HepG2 (cell line): ENCODE measurements at regions not wholly inside any gene's neighbourhood (a gene's known extent, or its start where the extent isn't known, plus 50 kb on each side); places are given as distances from the start of the nearest gene placed in this dataset.

Experiments used
- ATAC-seq: fragments of 200-7000 bp; cut with Tn5 transposase; 3 replicates; pipeline ENCODE4 v1.9.1; 2020; ENCODE audit warnings: mild to moderate bottlenecking, moderate library complexity
- BruUV-seq: library from RNA; stranded (reverse); fragments of 400-500 nt; replicated peaks from 2 replicates; lab custom pipeline; 2021; lab: Mats Ljungman, UMichigan
- CTCF ChIA-PET: fragments of 300-600 bp; formaldehyde crosslinking; extraction: SDS; loops from one replicate; lab custom pipeline; 2021; ENCODE audit warnings: low total read pairs, inconsistent platforms, low intra/inter-chr PET ratio; lab: Yijun Ruan, JAX
- POLR2A ChIA-PET: fragments of 350-600 bp; sonication (Branson Sonifier 250); formaldehyde crosslinking; loops from one replicate; lab custom pipeline; 2020; ENCODE audit warnings: antibody characterized with exemption, inconsistent platforms; lab: Yijun Ruan, JAX
- DNase-seq: peaks from one replicate; pipeline ENCODE4 v3.0.0-alpha.2; 2015; ENCODE audit warnings: low spot score
- FAIRE-seq: peaks from 3 replicates; lab custom pipeline; 2011; peaks lifted over from hg19 to GRCh38; lab: Jason Lieb, UNC
- H2AFZ ChIP-seq: one replicate; pipeline ENCODE4 v1.6.1; 2011; ENCODE audit warnings: low read length, inconsistent platforms
- H3K27ac ChIP-seq: fragments of 300-600 bp; 3 replicates; pipeline ENCODE4 v1.8.0; 2011; ENCODE audit warnings: mixed run types, mild to moderate bottlenecking, mixed read lengths, low read length, inconsistent platforms; ENCODE audit not compliant: insufficient read depth; ENCODE audit errors: extremely low read length
- H3K27me3 ChIP-seq, 2 experiments: fragments of 200-600 bp in 1 of 2; 2 replicates in 1 of 2; 3 replicates in 1 of 2; pipeline versions ENCODE4 v1.6.0 to v1.8.0; 2011; ENCODE audit warnings: low read length in 2 of 2, mild to moderate bottlenecking in 2 of 2, moderate library complexity in 2 of 2, inconsistent platforms in 1 of 2; ENCODE audit not compliant: insufficient read depth in 2 of 2, control insufficient read depth in 1 of 2
- H3K36me3 ChIP-seq, 2 experiments: fragments of 200-600 bp in 1 of 2; replicated peaks in 1 of 2; 2 replicates in 1 of 2; 3 replicates in 1 of 2; pipeline versions ENCODE4 v1.5.1 to v1.8.0; 2011; ENCODE audit warnings: low read length in 2 of 2, inconsistent platforms in 1 of 2; ENCODE audit not compliant: insufficient read depth in 2 of 2, control insufficient read depth in 1 of 2
- H3K4me1 ChIP-seq: 2 replicates; pipeline ENCODE4 v1.5.1; 2012; ENCODE audit warnings: low read length, inconsistent platforms; ENCODE audit not compliant: insufficient read depth
- H3K4me2 ChIP-seq: 2 replicates; pipeline ENCODE4 v1.6.0; 2011; ENCODE audit warnings: low read depth, low read length, inconsistent platforms
- H3K4me3 ChIP-seq, 3 experiments: fragments of 200-600 bp in 1 of 3; sonication (generic), shearing (Covaris generic) in 1 of 3; replicated peaks in 1 of 3; 2 replicates each; pipeline ENCODE4 v1.5.1; 2011 to 2016; ENCODE audit warnings: low read length in 3 of 3, inconsistent platforms in 2 of 3, low read depth in 2 of 3, mild to moderate bottlenecking in 2 of 3, control low read depth in 1 of 3, mixed read lengths in 1 of 3; ENCODE audit not compliant: insufficient read depth in 1 of 3
- H3K79me2 ChIP-seq: one replicate; pipeline ENCODE4 v1.6.1; 2011; ENCODE audit warnings: low read length, inconsistent platforms; ENCODE audit not compliant: insufficient read depth
- H3K9ac ChIP-seq: 2 replicates; pipeline ENCODE4 v1.6.0; 2011; ENCODE audit warnings: mild to moderate bottlenecking, low read depth, low read length, inconsistent platforms; ENCODE audit not compliant: insufficient read depth
- H3K9me3 ChIP-seq: 2 replicates; pipeline ENCODE4 v1.5.1; 2012; ENCODE audit warnings: mild to moderate bottlenecking, low read length
- H4K20me1 ChIP-seq: 2 replicates; pipeline ENCODE4 v1.6.0; 2011; ENCODE audit warnings: inconsistent platforms, mild to moderate bottlenecking, low read length, moderate library complexity; ENCODE audit not compliant: insufficient read depth
- ETS1 ChIP-seq: sonication (generic); formaldehyde crosslinking; IDR thresholded peaks from 2 replicates; pipeline ENCODE4 v1.4.0; 2020; ENCODE audit warnings: missing genetic modification reagents
- HHEX ChIP-seq: IDR thresholded peaks from 2 replicates; pipeline ENCODE4 v1.6.1; 2016; ENCODE audit warnings: control low read depth
- JUNB ChIP-seq: sonication (generic); formaldehyde crosslinking; IDR thresholded peaks from 2 replicates; pipeline ENCODE4 v1.8.0; 2022; ENCODE audit warnings: missing genetic modification reagents, mild to moderate bottlenecking, borderline replicate concordance
- MEF2D ChIP-seq: sonication (generic); formaldehyde crosslinking; IDR thresholded peaks from 2 replicates; pipeline ENCODE4 v1.5.1; 2020; ENCODE audit warnings: mild to moderate bottlenecking, missing genetic modification reagents
- NFIC ChIP-seq: IDR thresholded peaks from 2 replicates; pipeline ENCODE4 v1.6.1; 2012; ENCODE audit warnings: mild to moderate bottlenecking, low read length, inconsistent platforms
- PBX2 ChIP-seq: IDR thresholded peaks from 2 replicates; pipeline ENCODE4 v1.6.1; 2016; ENCODE audit warnings: control low read depth
- SNAPC5 ChIP-seq: sonication (generic); formaldehyde crosslinking; IDR thresholded peaks from 2 replicates; pipeline ENCODE4 v1.8.1; 2023; ENCODE audit warnings: mild to moderate bottlenecking, missing genetic modification reagents, borderline replicate concordance
- ZNF275 ChIP-seq: sonication (generic); formaldehyde crosslinking; IDR thresholded peaks from 2 replicates; pipeline ENCODE4 v1.8.0; 2022; ENCODE audit warnings: missing genetic modification reagents, mild to moderate bottlenecking, inconsistent platforms, borderline replicate concordance
- ZNF343 ChIP-seq: sonication (generic); formaldehyde crosslinking; IDR thresholded peaks from 2 replicates; pipeline ENCODE4 v1.4.0; 2020; ENCODE audit warnings: mild to moderate bottlenecking, missing genetic modification reagents
- ZNF446 ChIP-seq: sonication (generic); formaldehyde crosslinking; IDR thresholded peaks from 2 replicates; pipeline ENCODE4 v1.5.0; 2020; ENCODE audit warnings: mild to moderate bottlenecking, missing genetic modification reagents
- ZNF576 ChIP-seq: sonication (generic); formaldehyde crosslinking; IDR thresholded peaks from 2 replicates; pipeline ENCODE4 v1.4.0; 2020; ENCODE audit warnings: mild to moderate bottlenecking, missing genetic modification reagents
- ZNF605 ChIP-seq: sonication (generic); formaldehyde crosslinking; IDR thresholded peaks from 2 replicates; pipeline ENCODE4 v1.8.0; 2022; ENCODE audit warnings: mild to moderate bottlenecking, missing genetic modification reagents
- ZNF724P ChIP-seq: sonication (generic); formaldehyde crosslinking; IDR thresholded peaks from 2 replicates; pipeline ENCODE4 v1.8.0; 2022; ENCODE audit warnings: missing genetic modification reagents, borderline replicate concordance
- ZNF746 ChIP-seq: sonication (generic); formaldehyde crosslinking; IDR thresholded peaks from 2 replicates; pipeline ENCODE4 v1.8.0; 2022; ENCODE audit warnings: mild to moderate bottlenecking, missing genetic modification reagents
- WGBS: methylation state at CpG from one replicate; pipeline ENCODE4 v1.1.6; 2017; ENCODE audit warnings: low lambda C conversion rate; 5-methylcytosine and 5-hydroxymethylcytosine counted together
- in situ Hi-C: cut with HindIII; loops from 2 replicates; pipeline ENCODE4 v1.10.0; 2017; ENCODE audit warnings: low pct_unique_long_range_greater_than_20kb; ENCODE audit not compliant: extremely low pct_ligation_motif_present
- intact Hi-C: fragments of 100-400 bp; cut with micrococcal nuclease; formaldehyde crosslinking; loops from one replicate; pipeline ENCODE4 v1.10.0; 2022; ENCODE audit not compliant: unreplicated experiment

- no TSS peak for BruUV-seq
- Histone ChIP-seq H3K36me3 (no peaks in the 10 kb centered on the region), H3K4me3 (no peak overlapping the region), H4K20me1 (no peaks in the 10 kb centered on the region), H3K9ac (no peak overlapping the region), H3K79me2 (no peaks in the 10 kb centered on the region), H2AFZ (no peak overlapping the region), H3K9me3 (peaks cover 94% of the 10 kb centered on the region), H3K27ac (no peak overlapping the region), H3K4me1 (no peaks in the 10 kb centered on the region), H3K27me3 (no peaks in the 10 kb centered on the region), H3K4me2 (no peak overlapping the region)
- ChIA-PET POLR2A (no interaction called here), CTCF (no interaction called here)
- 1% methylated on average over 2 of the region's 2 CpGs for WGBS
- ATAC-seq (no peak), DNase-seq (no peak), FAIRE-seq (no peak)
- no peak for TF ChIP-seq ZNF343 (CRISPR knock-in tag)
- no peak for TF ChIP-seq ZNF446 (CRISPR knock-in tag)
- TF ChIP-seq HHEX = no peak
- no peak for TF ChIP-seq ZNF275 (CRISPR knock-in tag)
- no peak for TF ChIP-seq NFIC
- TF ChIP-seq ZNF605 (CRISPR knock-in tag) = no peak
- no peak for TF ChIP-seq PBX2
- TF ChIP-seq MEF2D (CRISPR knock-in tag) = no peak
- no peak for TF ChIP-seq SNAPC5
- TF ChIP-seq ZNF746 (CRISPR knock-in tag) = no peak
- no peak for TF ChIP-seq ZNF576
- no peak for TF ChIP-seq JUNB
- TF ChIP-seq ZNF724P = no peak
- no peak for TF ChIP-seq ETS1 (CRISPR knock-in tag)
- intact Hi-C loops (no loop called here), in situ Hi-C loops (no loop called here)
Measured at GRCh38 chr1:163870666-163871065, 548.9 kb downstream of the NUF2 start.
